ENCODE measurements at regions not wholly inside any gene's neighbourhood (a gene's known extent, or its start where the extent isn't known, plus 50 kb on each side); places are given as distances from the start of the nearest gene placed in this dataset.
"Not testable (repeated sequence)": the region's sequence is repeated elsewhere in the genome, so short reads cannot be mapped to it uniquely, and the experiment has no call there.

DNA sequence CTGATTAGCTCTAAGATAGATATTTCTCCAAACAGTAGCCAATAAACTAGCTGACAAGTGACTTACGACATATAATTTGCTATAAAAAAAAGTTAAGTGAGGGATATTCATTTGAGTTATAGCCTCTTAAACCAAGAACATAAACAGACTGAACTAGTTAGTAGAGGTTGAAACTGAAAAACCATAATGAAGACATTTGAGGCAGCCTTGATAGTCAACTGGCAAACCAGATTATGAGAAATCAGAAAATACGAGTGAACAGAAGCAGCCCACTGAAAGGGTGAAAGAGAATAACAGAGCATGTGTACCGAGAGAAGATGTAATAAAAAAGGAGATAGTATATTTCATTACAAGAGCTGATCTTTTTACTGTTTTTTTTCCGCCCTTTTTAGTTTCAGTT, 698.1 kb upstream of the SETBP1 start:
- peaks cover 5% of the 10 kb centered on the region for H3K9me3 Mint-ChIP-seq (ENCODE audit: unreplicated experiment)
- H3K4me1 Mint-ChIP-seq (ENCODE audit: low read depth, unreplicated experiment): peaks cover 2% of the 10 kb centered on the region
- no peaks in the 10 kb centered on the region for H3K36me3 Mint-ChIP-seq (ENCODE audit: low read depth, unreplicated experiment)
- H3K4me3 Mint-ChIP-seq (ENCODE audit: unreplicated experiment): no peak overlapping the region
- no peaks in the 10 kb centered on the region for H4K20me1 ChIP-seq (ENCODE audit: insufficient read depth, low read length)
- H3K27ac ChIP-seq (ENCODE audit: low read depth, low read length): no peak overlapping the region
- no peak overlapping the region for H3K9ac ChIP-seq (ENCODE audit: low read length)
- no peak overlapping the region for H3K4me3 ChIP-seq (ENCODE audit: insufficient read depth, low read depth, low read length)
- no peaks in the 10 kb centered on the region for H3K79me2 ChIP-seq (ENCODE audit: insufficient read depth, low read length)
- no peaks in the 10 kb centered on the region for H3K27me3 ChIP-seq (ENCODE audit: insufficient read depth, low read length)
- no peak overlapping the region for H2AFZ ChIP-seq (ENCODE audit: low read depth, low read length)
- no peaks in the 10 kb centered on the region for H3K27me3 Mint-ChIP-seq (ENCODE audit: low read depth, unreplicated experiment)
- no peak overlapping the region for H3K27ac Mint-ChIP-seq (ENCODE audit: unreplicated experiment)
- no peak overlapping the region for H3K4me2 ChIP-seq (ENCODE audit: low read length)
- H3K4me1 ChIP-seq (ENCODE audit: insufficient read depth, low read length): no peaks in the 10 kb centered on the region
- no peak for DNase-seq (ENCODE audit: low read depth)
- no peak for FAIRE-seq
- no peaks in the 10 kb centered on the region for H3K36me3 ChIP-seq (ENCODE audit: insufficient read depth, low read length)
- TF ChIP-seq CTCF (IDR thresholded peaks at IDR 0.05; ENCODE audit: insufficient read depth, low read depth, low read length) (no peak), EZH2 (IDR thresholded peaks at IDR 0.05; ENCODE audit: insufficient read depth, low read length) (no peak)
- H3K9me3 ChIP-seq (ENCODE audit: insufficient read depth, low read depth, low read length): no peaks in the 10 kb centered on the region

DNA sequence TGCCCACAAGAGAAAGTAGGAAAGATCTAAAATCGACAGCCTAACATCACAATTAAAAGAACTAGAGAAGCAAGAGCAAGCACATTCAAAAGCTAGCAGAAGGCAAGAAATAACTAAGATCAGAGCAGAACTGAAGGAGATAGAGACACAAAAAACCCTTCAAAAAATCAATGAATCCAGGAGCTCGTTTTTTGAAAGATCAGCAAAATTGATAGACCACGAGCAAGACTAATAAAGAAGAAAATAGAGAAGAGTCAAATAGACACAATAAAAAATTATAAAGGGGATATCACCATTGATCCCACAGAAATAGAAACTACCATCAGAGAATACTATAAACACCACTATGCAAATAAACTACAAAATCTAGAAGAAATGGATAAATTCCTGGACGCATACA, 693.6 kb upstream of the SETBP1 start:
- not testable (repeated sequence) for H4K20me1 ChIP-seq (ENCODE audit: insufficient read depth, low read length); H3K4me1 ChIP-seq (ENCODE audit: insufficient read depth, low read length); H3K4me2 ChIP-seq (ENCODE audit: low read length); H3K36me3 ChIP-seq (ENCODE audit: insufficient read depth, low read length); H3K9ac ChIP-seq (ENCODE audit: low read length); H3K36me3 Mint-ChIP-seq (ENCODE audit: low read depth, unreplicated experiment); H2AFZ ChIP-seq (ENCODE audit: low read depth, low read length); H3K79me2 ChIP-seq (ENCODE audit: insufficient read depth, low read length); FAIRE-seq; H3K4me1 Mint-ChIP-seq (ENCODE audit: low read depth, unreplicated experiment); DNase-seq (ENCODE audit: low read depth); H3K27ac Mint-ChIP-seq (ENCODE audit: unreplicated experiment); H3K27me3 Mint-ChIP-seq (ENCODE audit: low read depth, unreplicated experiment); H3K27me3 ChIP-seq (ENCODE audit: insufficient read depth, low read length); H3K27ac ChIP-seq (ENCODE audit: low read depth, low read length); H3K4me3 Mint-ChIP-seq (ENCODE audit: unreplicated experiment); H3K4me3 ChIP-seq (ENCODE audit: insufficient read depth, low read depth, low read length); H3K9me3 ChIP-seq (ENCODE audit: insufficient read depth, low read depth, low read length)
- H3K9me3 Mint-ChIP-seq (ENCODE audit: unreplicated experiment): peaks cover 14% of the 10 kb centered on the region

DNA sequence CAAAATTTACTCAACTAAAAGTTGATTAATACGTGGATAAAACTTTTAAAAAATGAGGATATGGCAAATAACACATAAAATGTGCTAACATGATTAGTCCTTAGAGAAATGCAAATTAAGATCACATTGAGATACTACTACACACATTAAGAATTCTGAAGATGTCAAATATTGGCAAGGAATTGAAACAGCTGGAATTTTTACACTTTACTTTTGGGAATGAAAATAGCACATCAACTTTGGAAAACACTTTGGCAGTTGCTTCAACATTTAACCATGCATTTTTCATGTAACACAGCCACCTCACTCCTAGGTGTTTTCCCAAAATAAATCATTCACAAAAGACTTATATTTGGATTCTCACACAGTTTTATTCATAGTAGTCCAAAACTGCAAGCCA, 687.9 kb upstream of the SETBP1 start:
- Mint-ChIP-seq H3K4me3 (ENCODE audit: unreplicated experiment) (no peak overlapping the region), H3K9me3 (ENCODE audit: unreplicated experiment) (peaks cover 8% of the 10 kb centered on the region), H3K4me1 (ENCODE audit: low read depth, unreplicated experiment) (no peaks in the 10 kb centered on the region), H3K36me3 (ENCODE audit: low read depth, unreplicated experiment) (no peaks in the 10 kb centered on the region), H3K27ac (ENCODE audit: unreplicated experiment) (no peak overlapping the region), H3K27me3 (ENCODE audit: low read depth, unreplicated experiment) (no peaks in the 10 kb centered on the region)
- Histone ChIP-seq H3K36me3 (ENCODE audit: insufficient read depth, low read length) (no peaks in the 10 kb centered on the region), H3K27me3 (ENCODE audit: insufficient read depth, low read length) (no peaks in the 10 kb centered on the region), H3K4me3 (ENCODE audit: insufficient read depth, low read depth, low read length) (no peak overlapping the region), H3K9ac (ENCODE audit: low read length) (no peak overlapping the region), H3K27ac (ENCODE audit: low read depth, low read length) (no peak overlapping the region), H3K4me2 (ENCODE audit: low read length) (no peak overlapping the region), H2AFZ (ENCODE audit: low read depth, low read length) (no peak overlapping the region), H3K4me1 (ENCODE audit: insufficient read depth, low read length) (no peaks in the 10 kb centered on the region), H3K9me3 (ENCODE audit: insufficient read depth, low read depth, low read length) (no peaks in the 10 kb centered on the region), H3K79me2 (ENCODE audit: insufficient read depth, low read length) (no peaks in the 10 kb centered on the region), H4K20me1 (ENCODE audit: insufficient read depth, low read length) (no peaks in the 10 kb centered on the region)
- FAIRE-seq (no peak), DNase-seq (ENCODE audit: low read depth) (no peak)
- TF ChIP-seq CTCF (IDR thresholded peaks at IDR 0.05; ENCODE audit: insufficient read depth, low read depth, low read length) (no peak), EZH2 (IDR thresholded peaks at IDR 0.05; ENCODE audit: insufficient read depth, low read length) (no peak)
